GM12891 (cell line): ENCODE measurements at regions not wholly inside any gene's neighbourhood (a gene's known extent, or its start where the extent isn't known, plus 50 kb on each side); places are given as distances from the start of the nearest gene placed in this dataset.

Experiments
- DNase-seq: peaks from one replicate; pipeline ENCODE4 v3.0.0; 2011; ENCODE audit warnings: low spot score; ENCODE audit not compliant: insufficient read length
- FAIRE-seq: peaks from 2 replicates; lab custom pipeline; 2011; peaks lifted over from hg19 to GRCh38; lab: Jason Lieb, UNC
- PAX5 ChIP-seq: IDR thresholded peaks from 2 replicates; pipeline ENCODE4 v1.6.1; 2011; ENCODE audit warnings: low read length, moderate library complexity, mild to moderate bottlenecking; ENCODE audit not compliant: insufficient read depth, severe bottlenecking
- POLR2A ChIP-seq: IDR thresholded peaks from 2 replicates; pipeline ENCODE4 v1.6.1; 2011; ENCODE audit warnings: low read depth, low read length, control low read depth
- POLR2AphosphoS5 ChIP-seq: IDR thresholded peaks from 2 replicates; pipeline ENCODE4 v1.6.1; 2011; ENCODE audit warnings: low read depth, low read length, control low read depth
- POU2F2 ChIP-seq: IDR thresholded peaks from 2 replicates; pipeline ENCODE4 v1.6.1; 2011; ENCODE audit warnings: low read depth, mild to moderate bottlenecking, control low read depth, low read length, moderate library complexity
- SPI1 ChIP-seq: IDR thresholded peaks from 2 replicates; pipeline ENCODE4 v1.6.1; 2011; ENCODE audit warnings: low read depth, low read length, control low read depth
- TAF1 ChIP-seq: IDR thresholded peaks from 2 replicates; pipeline ENCODE4 v1.6.1; 2011; ENCODE audit warnings: low read depth, low read length, control low read depth

DNA sequence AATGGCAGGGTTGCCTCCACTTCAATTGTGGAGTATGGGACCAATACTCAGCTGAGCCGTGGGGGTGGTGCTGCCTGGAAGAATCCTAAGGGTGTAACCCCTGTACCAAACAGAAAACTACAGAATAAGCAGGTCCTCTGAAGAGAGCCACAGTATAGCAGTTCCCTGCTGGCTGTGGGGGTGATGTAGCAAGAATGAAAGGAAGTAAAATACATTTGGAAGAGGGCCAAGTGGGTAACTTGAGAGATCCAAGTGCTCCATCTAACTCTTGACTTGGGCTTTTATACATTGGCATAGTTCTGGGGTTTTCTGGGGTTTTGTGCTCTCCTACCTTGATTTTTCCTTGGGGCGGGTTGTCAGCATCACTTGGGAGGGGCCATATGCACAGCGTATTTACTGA is 341.4 kb downstream of the OTOL1 start:
- no peak for DNase-seq
- FAIRE-seq = no peak
- TF ChIP-seq TAF1 = no peak

DNA sequence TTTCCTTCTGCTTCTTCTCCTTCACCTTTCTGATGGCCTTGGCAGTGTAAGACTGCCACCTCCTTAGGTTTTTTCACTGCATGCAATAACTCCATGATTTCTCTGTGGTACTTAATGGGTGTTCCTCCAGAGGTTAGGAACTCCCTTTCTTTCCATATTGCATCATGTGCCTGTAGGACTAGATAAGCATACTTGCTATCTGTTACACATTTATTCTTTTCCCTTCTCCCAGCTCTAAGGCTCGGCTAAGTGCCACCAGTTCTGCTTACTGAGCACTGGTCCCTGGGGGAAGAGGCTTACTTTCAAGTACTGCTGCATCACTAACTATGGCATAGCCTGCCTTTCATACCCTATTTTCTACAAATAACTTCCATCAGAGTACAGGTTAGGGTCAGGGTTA is 351.8 kb downstream of the OTOL1 start:
- FAIRE-seq = no peak
- TF ChIP-seq POLR2A (no peak), SPI1 (no peak), POLR2AphosphoS5 (no peak), PAX5 (no peak), TAF1 (no peak), POU2F2 (no peak)
- no peak for DNase-seq

DNA sequence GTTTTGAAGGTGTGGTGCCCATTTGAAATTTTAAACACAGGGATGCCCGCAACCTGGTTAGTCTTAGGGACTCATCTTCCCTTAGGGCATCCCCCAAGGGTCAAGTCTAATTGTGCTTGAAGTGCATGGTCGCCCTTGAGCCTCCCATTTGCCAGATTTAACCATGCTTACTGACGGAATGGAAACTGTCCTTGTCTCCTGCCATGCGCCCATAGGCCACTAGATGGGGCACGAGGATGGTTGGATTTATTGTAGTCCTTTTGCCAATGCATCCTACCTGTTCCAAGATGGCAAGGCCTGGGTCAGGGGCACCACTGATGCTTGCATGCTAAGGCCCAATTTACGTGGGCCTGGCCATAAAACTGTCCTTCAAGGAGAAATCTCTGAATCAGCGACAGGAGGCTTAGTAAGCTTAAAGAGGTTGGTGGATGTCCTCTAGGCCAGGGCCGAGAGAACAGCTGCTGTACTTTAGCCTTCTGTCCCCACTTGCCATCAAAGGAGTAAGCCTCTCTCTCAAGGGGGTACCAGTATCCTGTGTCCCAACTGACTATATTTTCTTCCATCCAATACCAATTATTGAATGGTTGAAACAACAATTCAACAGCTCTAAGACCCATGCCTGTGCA is 355.4 kb downstream of the OTOL1 start:
- DNase-seq = peak; percentile 5
- peak; percentile 82 for FAIRE-seq
- TF ChIP-seq PAX5 (no peak), SPI1 (no peak), POLR2A (no peak), POU2F2 (no peak), TAF1 (no peak), POLR2AphosphoS5 (no peak)

DNA sequence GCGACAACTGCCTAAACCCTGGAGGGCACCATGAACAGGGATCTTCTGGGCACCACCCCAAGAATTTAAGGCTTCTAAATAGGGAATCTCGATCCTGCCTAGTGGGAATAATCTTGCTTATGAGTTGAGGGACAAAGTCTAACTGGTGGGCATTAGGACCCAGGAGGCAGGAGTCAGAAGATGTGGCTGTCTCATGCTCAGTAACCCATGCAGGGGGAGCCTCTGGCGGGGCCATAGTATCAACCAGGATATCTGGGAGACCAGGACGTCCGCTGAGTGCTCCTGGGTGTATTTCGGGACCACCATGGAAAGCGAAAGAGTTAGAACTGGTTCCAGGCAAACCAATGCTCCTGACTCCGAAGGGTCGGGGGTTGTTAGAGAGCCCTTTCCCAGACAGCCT is 356.1 kb downstream of the OTOL1 start:
- no peak for TF ChIP-seq POLR2AphosphoS5
- TF ChIP-seq POU2F2 = no peak
- TF ChIP-seq PAX5 = no peak
- no peak for TF ChIP-seq POLR2A
- TF ChIP-seq SPI1 = no peak
- TF ChIP-seq TAF1 = no peak
- FAIRE-seq = no peak

DNA sequence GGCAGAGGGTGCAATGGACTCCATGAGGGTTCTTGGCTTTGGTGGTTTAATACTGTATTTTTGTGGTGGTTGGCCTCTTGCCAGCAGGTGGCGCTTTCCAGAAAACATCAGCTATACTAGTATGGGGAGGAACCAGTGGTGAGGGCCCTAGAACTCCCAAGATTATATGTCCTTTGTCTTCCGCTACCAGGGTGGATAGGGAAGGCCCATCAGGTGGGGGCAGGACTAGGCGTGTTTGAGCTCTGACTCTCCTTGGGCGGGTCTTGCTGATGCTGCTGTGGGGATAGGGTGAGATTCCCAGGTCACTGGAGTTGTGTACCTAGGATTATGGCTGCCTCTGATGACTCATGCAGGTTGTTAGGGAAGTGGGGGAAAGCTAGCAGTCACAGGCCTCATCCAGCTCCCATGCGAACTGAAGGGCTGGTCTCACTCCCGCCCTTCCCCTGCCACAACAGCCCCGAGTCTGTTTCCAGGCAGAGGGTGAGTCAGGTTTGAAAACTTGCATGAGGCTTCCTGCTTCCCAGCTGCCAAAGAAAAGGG is 357.7 kb downstream of the OTOL1 start:
- DNase-seq (peak; percentile 1), FAIRE-seq (no peak)
- TF ChIP-seq TAF1 = no peak
- no peak for TF ChIP-seq PAX5
- TF ChIP-seq POLR2A = no peak
- TF ChIP-seq SPI1 = no peak
- TF ChIP-seq POLR2AphosphoS5 = no peak
- TF ChIP-seq POU2F2 = no peak

More for the DNA sequence above, 356.1 kb downstream of the OTOL1 start:
- no peak for DNase-seq

DNA sequence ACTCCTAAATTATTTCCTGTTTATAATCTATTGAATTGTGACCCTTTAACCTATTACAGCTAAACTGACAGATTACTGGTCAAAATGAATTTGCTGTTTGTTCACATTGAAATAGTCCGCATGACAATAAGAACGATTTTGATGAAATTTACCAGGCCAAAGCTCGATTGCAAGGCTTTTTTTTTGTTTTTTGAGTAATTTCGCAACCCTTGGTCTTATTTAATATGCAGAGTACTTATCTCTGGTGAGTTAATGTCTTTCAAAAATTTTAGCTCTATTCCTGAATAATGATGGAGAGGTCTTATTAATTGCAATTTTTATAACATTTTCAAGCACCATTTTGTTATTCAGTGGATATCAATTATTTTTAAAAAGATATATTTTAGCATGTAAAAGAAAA is 362.4 kb downstream of the OTOL1 start:
- TF ChIP-seq TAF1 (no peak), PAX5 (no peak), SPI1 (no peak), POLR2AphosphoS5 (no peak), POLR2A (no peak), POU2F2 (no peak)
- FAIRE-seq (no peak), DNase-seq (no peak)

DNA sequence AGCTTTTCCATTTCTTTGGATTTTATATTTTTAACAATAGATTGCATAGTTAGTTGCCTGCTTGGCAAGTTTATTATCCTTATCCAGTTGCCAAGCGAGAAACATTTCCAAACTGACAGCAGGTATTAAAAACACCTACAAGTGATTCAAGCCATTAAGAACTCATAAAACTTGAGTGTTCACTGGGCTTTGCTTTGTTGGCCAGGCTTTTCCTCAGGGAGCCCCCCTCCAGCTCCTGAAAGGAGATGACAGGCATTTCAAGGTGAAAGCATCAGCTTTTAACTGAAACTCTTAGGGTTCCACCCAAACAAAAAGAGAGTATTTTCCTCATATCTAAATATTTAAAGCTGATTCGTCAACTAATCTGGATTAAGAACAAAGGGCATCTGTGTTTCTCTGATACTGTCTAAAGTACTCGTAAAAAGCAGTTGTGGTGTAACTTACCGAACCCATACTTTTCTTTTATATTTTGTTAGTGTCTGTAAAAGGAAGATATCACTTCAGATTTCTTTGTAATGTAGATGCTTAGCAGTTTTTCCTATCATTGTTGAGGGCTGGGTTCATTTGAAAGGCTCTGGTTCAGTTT is 363.4 kb downstream of the OTOL1 start:
- no peak for TF ChIP-seq POU2F2
- TF ChIP-seq TAF1 = no peak
- no peak for TF ChIP-seq POLR2AphosphoS5
- no peak for TF ChIP-seq POLR2A
- TF ChIP-seq PAX5 = no peak
- TF ChIP-seq SPI1 = no peak
- DNase-seq (no peak), FAIRE-seq (no peak)

DNA sequence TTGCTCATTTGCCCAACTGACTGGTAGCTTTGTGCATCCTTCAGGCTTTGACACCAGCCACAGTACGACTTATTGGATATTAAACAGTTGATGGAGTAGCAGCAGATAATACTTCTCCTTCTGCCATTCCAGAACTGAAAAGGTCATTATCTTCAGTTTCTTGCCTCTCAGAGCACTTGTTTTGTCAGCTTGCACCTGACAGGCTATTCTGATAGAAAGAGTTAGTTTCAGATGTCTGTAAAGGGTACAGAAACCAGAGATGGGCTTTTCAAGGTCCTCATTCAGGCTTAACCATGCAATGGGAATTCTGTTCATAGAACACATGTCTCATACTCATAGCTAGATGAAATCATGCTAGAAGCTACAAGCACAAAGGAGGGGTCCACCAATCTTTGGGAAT is 367.2 kb downstream of the OTOL1 start:
- FAIRE-seq = no peak
- no peak for TF ChIP-seq POLR2A
- TF ChIP-seq PAX5 = no peak
- no peak for TF ChIP-seq SPI1
- no peak for TF ChIP-seq POU2F2
- no peak for TF ChIP-seq POLR2AphosphoS5
- no peak for TF ChIP-seq TAF1

DNA sequence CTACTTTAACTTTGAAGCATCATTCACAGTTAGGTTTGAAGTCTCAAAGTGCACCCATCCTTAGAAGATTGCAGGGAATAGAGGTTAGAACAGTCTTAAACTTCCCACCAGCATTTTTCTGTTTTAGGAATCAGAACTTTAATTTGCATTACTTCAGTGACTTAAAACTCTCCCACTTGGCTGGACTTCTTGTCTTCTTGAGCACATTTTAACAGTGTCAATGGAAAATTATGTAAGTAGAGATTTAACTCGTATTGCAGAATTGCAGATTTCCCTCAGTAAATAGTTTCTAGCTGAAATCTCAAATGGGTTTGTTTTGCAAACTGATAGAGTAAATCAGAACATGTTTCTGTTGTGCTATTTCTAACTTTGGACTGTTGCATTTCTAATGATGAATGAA is 369.6 kb downstream of the OTOL1 start:
- no peak for DNase-seq
- FAIRE-seq = no peak
- no peak for TF ChIP-seq POLR2A
- TF ChIP-seq POU2F2 = no peak
- TF ChIP-seq PAX5 = no peak
- TF ChIP-seq TAF1 = no peak
- TF ChIP-seq SPI1 = no peak
- no peak for TF ChIP-seq POLR2AphosphoS5

More for the DNA sequence above, 367.2 kb downstream of the OTOL1 start:
- no peak for DNase-seq

DNA sequence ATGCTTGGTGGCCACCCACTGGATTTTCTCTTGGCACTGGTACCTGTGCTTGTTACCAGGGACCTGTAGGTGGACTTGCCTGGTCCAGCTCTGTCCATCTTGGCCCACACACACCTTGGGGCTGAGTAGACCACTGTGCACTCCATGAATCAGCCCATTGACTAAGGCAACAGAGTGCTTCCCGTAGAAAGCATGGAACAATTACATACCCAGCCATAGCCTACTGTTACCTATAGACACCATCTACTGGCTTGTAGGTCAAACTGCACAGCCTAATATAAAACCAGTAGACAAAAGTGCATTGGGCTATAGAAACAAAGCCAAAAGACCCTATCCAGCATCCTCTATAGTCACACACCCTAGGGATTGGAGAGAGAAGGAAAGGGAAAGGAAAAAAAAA is 378.9 kb downstream of the OTOL1 start:
- FAIRE-seq = no peak
- no peak for TF ChIP-seq POLR2A
- no peak for TF ChIP-seq POLR2AphosphoS5
- TF ChIP-seq POU2F2 = no peak
- TF ChIP-seq TAF1 = no peak
- no peak for TF ChIP-seq PAX5
- no peak for TF ChIP-seq SPI1

More for the DNA sequence above, 378.9 kb downstream of the OTOL1 start:
- no peak for DNase-seq
